ENCODE measurements at regions not wholly inside any gene's neighbourhood (a gene's known extent, or its start where the extent isn't known, plus 50 kb on each side); places are given as distances from the start of the nearest gene placed in this dataset.

DNA sequence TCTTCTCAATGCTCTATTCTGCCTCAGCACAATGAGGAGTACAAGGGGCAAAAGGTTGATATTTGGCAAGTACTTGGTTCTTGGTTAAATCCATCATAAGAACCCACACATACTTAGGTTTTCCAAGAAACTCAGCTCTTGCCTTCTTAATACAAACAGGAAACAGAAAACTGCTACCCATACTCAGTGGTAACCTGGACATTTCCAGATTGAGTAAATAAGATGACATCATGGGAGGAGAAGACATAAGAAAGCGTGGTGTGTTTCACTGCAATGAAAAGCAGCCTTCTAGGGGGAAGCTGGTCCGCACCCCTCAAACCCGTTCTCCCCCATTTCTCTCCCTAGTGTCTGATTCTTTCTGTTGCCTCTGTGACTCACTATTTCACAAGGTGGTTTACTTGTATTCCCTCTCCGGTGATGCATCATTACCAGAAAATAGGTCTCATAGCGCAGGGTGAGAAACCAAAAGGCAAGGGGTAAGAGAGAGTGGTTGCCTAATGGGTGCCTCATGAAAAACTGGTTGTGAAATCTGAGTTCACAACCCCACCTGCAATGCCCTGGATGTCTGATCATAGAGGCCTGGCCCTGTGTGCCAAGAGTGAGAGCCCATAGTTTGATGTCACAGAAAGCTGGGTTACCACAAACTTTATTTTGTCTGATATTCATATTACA lies 326.5 kb upstream of the TBX3 start:
- in situ Hi-C loops (cut with HindIII; ENCODE audit: low pct_unique_long_range_greater_than_20kb, low sequenced_read_pairs), result no loop called here
- no peak for DNase-seq (ENCODE audit: low read depth in 1 of 2, low spot score in 1 of 2)
- TF ChIP-seq JUND (IDR thresholded peaks at IDR 0.05; ENCODE audit: low read depth), result no peak

DNA sequence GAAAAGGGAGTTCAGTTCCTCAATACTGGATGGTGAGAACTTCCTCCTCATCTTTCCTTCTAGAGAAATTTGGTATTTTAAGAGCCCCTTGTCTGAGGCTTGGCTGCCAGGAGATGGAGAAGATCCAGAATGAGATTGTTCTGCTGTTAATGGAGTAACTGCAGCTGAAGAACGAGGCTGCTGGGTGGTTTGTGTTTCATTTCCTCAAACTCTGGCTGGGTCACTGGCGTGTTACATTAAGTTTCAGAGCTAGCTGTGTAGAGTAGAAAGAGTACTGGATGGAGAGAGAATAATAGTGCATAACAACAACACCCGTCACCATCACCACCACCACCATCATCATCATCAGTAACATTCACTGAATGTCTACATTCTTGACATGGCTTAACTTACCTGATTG lies 325.0 kb upstream of the TBX3 start:
- no peak for DNase-seq (ENCODE audit: low read depth in 1 of 2, low spot score in 1 of 2)
- no peak for TF ChIP-seq JUND (IDR thresholded peaks at IDR 0.05; ENCODE audit: low read depth)
- in situ Hi-C loops (cut with HindIII; ENCODE audit: low pct_unique_long_range_greater_than_20kb, low sequenced_read_pairs), result no loop called here

DNA sequence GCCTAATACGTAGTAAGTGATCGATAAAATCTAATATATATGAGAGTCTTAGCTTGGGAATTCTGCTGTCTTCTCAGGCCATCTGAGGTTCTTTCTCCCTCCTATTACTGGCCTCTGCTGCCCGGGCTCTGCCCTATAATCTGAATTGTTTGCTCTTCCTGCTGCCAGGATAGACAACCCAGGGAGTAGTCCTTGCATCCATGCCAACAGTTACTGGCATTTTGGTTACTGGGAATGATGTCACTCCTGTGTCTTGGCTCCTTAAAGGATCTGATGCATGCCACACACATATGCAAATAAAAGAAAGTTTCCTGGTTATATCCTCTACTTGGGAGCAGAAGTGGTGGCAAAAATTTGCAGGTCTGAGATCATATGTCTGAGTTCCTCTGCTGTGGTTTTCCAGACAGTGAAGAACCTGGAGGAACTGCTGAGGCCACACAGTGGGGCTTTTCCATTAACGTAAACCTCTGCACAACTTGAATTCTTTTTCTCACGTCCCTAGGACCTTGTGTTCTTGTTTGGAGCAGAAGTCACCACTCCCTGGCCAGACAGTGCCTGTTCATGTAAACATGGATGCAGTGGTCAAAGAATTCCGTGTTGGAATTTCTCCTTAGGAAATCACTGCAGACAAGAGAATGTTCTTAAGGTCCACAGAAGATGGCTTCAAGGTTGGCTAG lies 320.6 kb upstream of the TBX3 start:
- in situ Hi-C loops (cut with HindIII; ENCODE audit: low pct_unique_long_range_greater_than_20kb, low sequenced_read_pairs), result no loop called here
- no peak for TF ChIP-seq JUND (IDR thresholded peaks at IDR 0.05; ENCODE audit: low read depth)
- DNase-seq (ENCODE audit: low read depth in 1 of 2, low spot score in 1 of 2), result peak in 1 of 2 experiments; percentile 26

DNA sequence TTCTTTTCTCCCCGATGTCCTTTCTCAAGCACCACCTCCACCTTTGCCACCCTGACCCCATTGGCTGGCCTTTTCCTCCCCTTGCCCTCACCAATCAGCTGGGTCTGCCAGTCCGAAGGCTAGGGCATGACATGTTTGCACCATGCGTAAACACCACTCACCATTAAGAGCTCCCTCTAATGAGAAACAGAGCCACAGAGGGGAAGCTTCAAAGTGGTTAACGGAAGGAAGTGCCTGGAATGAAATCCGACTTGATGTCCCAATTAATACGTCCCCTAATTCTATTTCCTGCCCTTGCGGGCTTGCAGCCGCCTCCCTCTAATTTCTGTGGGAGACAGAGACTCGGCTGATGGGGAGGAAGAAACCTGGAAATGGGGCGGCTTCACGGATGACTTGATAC lies 318.5 kb upstream of the TBX3 start:
- no peak for DNase-seq (ENCODE audit: low read depth in 1 of 2, low spot score in 1 of 2)
- TF ChIP-seq JUND (IDR thresholded peaks at IDR 0.05; ENCODE audit: low read depth), result no peak
- in situ Hi-C loops (cut with HindIII; ENCODE audit: low pct_unique_long_range_greater_than_20kb, low sequenced_read_pairs), result no loop called here

DNA sequence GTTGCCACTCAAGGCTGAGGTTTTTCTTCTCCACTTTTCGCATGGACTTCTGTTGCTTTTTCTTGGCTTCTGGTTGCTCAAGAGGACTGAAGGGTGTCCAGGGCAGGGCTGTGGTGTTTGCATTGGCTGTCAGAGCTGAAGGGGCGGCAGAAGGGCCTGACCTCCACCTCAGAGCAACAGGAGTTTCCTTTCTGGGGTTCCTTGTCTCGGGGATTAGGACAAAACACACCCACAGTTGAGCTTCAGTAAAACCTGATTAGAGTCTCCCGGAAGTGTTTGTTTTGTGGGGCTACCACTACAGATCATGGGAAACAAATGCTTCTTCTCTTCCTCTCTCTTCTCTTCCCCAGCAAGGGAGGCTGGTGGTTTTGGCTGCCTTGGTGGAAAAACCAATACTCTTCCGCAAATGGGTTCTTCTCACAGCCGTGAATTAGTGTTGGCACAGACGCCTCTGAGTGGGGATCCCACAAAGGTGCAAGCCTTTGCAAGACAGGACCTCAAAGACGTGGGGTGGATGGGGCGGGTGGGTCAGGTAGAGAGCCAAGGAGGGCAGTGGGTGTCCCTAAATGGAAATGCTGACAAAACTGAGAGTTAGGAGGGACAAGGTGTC lies 317.7 kb upstream of the TBX3 start:
- TF ChIP-seq JUND (IDR thresholded peaks at IDR 0.05; ENCODE audit: low read depth), result no peak
- in situ Hi-C loops (cut with HindIII; ENCODE audit: low pct_unique_long_range_greater_than_20kb, low sequenced_read_pairs), result no loop called here

DNA sequence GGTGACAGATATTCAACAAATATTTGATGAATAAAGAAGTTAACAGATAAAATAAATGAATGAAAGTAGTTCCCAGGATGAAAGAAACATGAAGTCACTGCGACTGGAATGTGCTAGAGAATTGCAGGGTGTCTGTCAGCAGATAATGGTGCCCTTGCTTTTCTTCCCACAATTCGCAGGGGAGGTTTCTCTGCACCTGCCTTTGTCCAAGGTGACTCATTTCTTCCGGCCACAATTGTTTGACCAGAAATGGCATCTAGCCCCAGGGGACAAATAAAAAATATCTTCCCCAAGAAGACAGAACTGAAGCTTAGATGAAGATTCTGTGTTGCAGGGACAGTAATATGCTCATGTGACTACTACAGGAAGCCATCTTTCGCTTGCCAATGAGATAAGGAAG lies 316.1 kb upstream of the TBX3 start:
- in situ Hi-C loops (cut with HindIII; ENCODE audit: low pct_unique_long_range_greater_than_20kb, low sequenced_read_pairs), result no loop called here
- no peak for TF ChIP-seq JUND (IDR thresholded peaks at IDR 0.05; ENCODE audit: low read depth)
- DNase-seq (ENCODE audit: low read depth in 1 of 2, low spot score in 1 of 2), result peak in 1 of 2 experiments; percentile 41

More for the DNA sequence above, 317.7 kb upstream of the TBX3 start:
- no peak for DNase-seq (ENCODE audit: low read depth in 1 of 2, low spot score in 1 of 2)

DNA sequence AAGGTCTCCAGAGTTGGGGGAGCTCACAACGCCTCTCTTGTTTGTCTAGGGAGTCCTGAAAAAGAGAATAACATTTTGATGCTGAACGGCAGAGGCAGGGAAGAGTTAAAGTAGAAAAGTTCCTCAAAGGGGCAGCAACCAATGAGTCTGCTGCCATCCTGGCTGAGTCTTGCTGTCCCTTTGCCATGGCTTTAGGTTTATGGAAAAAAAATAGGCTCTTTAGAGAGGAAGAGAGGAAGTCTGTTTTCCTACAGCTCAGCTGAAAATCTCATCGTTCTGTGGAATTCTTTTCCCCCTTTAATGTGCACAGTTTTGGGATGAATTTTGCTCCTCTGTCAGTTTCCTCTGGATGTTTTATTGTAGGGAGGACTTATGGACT lies 314.8 kb upstream of the TBX3 start:
- no peak for TF ChIP-seq JUND (IDR thresholded peaks at IDR 0.05; ENCODE audit: low read depth)
- in situ Hi-C loops (cut with HindIII; ENCODE audit: low pct_unique_long_range_greater_than_20kb, low sequenced_read_pairs), result no loop called here
- no peak for DNase-seq (ENCODE audit: low read depth in 1 of 2, low spot score in 1 of 2)

DNA sequence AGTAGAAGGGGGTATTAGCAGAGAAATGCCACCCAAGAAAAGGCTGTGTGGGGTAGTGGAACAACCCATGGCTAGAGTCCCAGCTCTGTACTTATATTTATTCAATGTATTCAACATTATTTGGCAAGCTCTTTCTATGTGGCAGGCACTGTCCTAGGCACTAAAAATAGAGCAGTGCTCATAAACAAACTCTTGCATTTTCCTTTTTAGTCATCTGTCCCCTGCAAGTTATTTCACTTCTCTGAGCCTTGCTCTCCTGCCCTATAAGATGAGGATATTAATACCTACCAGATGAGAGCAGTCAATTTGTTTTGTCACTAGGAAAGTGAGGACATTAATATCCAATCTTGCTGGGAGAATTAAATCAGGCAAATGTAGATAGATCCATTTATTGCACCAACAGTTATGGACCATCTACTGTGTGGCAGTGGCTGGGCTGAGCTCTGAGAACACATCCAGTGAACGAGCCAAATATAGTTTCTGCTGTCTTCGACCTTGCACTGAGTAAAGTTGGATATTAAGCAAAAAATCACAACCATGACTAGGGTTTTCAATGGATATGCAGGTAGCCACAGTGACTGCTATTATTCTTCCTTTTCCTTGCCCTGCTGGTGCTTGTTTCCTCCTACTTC lies 314.3 kb upstream of the TBX3 start:
- in situ Hi-C loops (cut with HindIII; ENCODE audit: low pct_unique_long_range_greater_than_20kb, low sequenced_read_pairs), result no loop called here
- no peak for DNase-seq (ENCODE audit: low read depth in 1 of 2, low spot score in 1 of 2)
- no peak for TF ChIP-seq JUND (IDR thresholded peaks at IDR 0.05; ENCODE audit: low read depth)

DNA sequence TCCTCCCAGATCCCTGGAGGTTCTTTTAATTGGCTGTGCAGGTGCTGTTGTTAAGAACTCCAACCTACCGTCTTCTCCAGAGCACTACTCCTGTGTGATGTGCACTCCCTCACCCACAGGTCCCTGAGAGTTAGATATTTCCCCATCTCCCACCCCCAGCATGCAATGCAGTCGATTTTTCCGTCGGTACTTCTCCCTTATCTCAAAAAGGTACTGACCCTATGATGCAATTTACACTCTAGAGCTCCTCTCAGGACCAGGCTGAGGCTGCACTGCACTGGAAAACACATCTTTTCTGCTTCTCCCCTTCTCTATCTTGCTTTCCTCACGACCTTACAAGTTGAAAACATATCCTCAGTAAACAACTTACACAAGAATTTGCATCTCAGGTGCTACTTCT lies 312.4 kb upstream of the TBX3 start:
- in situ Hi-C loops (cut with HindIII; ENCODE audit: low pct_unique_long_range_greater_than_20kb, low sequenced_read_pairs), result no loop called here
- TF ChIP-seq JUND (IDR thresholded peaks at IDR 0.05; ENCODE audit: low read depth), result no peak
- no peak for DNase-seq (ENCODE audit: low read depth in 1 of 2, low spot score in 1 of 2)

DNA sequence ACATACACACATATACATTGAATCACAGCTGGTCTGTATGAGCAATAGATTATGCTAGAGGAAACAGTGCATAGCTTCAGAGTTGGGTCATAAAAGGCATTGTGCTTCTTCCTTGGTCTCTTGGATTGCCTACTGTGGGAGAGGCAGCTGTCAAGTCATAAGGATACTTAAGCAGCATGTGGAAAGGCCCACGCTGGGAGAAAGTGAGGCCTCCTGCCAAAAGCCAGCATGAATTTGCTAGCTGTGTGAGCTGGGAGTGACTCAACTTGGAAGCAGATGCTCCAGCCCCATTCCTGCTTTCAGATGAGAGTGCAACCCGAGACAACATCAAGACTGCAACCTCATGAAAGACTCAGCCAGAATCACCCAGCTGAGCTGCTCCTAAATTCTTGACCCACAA lies 311.9 kb upstream of the TBX3 start:
- DNase-seq (ENCODE audit: low read depth in 1 of 2, low spot score in 1 of 2), result no peak

DNA sequence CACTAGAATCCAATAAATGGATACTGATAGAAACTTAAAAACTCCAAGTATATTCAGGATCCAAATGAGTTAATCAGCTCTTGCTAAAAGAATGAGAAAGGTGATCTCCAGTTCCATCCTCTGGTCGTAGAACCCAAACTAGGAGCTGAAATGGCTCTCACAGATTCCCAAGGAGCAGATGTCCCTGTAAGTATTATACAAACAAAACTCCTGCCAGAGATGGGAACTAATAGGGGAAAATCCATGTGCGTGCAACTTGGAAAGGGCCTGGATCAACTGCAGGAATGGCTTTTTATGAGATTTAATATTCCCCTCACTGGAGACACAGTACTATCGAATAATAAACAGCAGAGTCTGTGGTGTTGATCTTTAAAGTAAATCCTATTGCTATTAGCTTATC lies 309.2 kb upstream of the TBX3 start:
- in situ Hi-C loops (cut with HindIII; ENCODE audit: low pct_unique_long_range_greater_than_20kb, low sequenced_read_pairs), result no loop called here
- no peak for TF ChIP-seq JUND (IDR thresholded peaks at IDR 0.05; ENCODE audit: low read depth)
- no peak for DNase-seq (ENCODE audit: low read depth in 1 of 2, low spot score in 1 of 2)

More for the DNA sequence above, 311.9 kb upstream of the TBX3 start:
- in situ Hi-C loops (cut with HindIII; ENCODE audit: low pct_unique_long_range_greater_than_20kb, low sequenced_read_pairs), result no loop called here
- no peak for TF ChIP-seq JUND (IDR thresholded peaks at IDR 0.05; ENCODE audit: low read depth)

DNA sequence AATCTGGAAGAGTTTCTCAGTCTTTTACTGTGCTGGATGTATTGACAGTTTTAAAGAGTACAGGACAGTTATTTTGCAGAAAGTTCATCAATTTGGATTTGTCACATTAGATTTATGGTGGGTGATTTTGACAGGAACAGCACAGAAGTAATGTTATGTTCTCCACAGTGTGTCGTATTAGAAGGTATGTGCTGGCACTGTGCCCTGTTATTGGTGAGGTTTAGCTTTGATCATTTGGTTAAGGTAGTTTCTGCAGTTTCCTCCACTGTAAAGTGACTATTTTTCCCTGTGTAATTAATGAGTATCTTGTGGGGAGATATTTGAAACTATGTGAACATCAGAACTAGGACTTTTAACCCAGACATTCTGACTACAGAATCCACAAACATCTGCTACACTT lies 308.5 kb upstream of the TBX3 start:
- DNase-seq (ENCODE audit: low read depth in 1 of 2, low spot score in 1 of 2), result no peak
- in situ Hi-C loops (cut with HindIII; ENCODE audit: low pct_unique_long_range_greater_than_20kb, low sequenced_read_pairs), result no loop called here
- no peak for TF ChIP-seq JUND (IDR thresholded peaks at IDR 0.05; ENCODE audit: low read depth)

DNA sequence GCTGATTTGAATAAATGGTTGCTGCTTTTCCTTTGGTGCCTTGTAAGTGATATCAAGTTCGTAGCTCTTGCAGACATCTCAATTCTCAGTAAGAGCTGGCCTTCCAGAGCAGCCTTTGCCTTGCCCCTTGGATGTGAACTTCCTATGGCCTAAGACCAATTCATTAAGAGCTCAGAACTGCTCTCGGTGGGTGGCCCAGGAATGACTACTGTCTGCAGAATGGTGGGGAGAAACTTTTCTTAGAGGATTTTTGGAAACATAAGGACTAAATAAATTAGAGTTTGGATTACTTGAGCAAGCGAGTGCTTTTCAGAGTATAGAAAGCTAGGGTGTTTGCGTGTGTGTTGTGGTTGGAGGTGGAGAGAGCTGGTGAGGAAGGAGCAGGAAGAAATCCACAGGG lies 306.4 kb upstream of the TBX3 start:
- TF ChIP-seq JUND (IDR thresholded peaks at IDR 0.05; ENCODE audit: low read depth), result no peak
- no peak for DNase-seq (ENCODE audit: low read depth in 1 of 2, low spot score in 1 of 2)
- in situ Hi-C loops (cut with HindIII; ENCODE audit: low pct_unique_long_range_greater_than_20kb, low sequenced_read_pairs), result no loop called here
